ENCODE measurements at regions not wholly inside any gene's neighbourhood (a gene's known extent, or its start where the extent isn't known, plus 50 kb on each side); places are given as distances from the start of the nearest gene placed in this dataset.

GRCh38 chr4:171602638-171603355 is 210.4 kb upstream of the GALNTL6 start:
- no peak overlapping the region for H3K4me3 ChIP-seq (ENCODE audit: low read length)
- no peak for TF ChIP-seq ZNF274 (IDR thresholded peaks at IDR 0.05; ENCODE audit: low read depth, low read length)

GRCh38 chr4:171601091-171601490 is 212.1 kb upstream of the GALNTL6 start:
- H3K4me3 ChIP-seq (ENCODE audit: low read length), result no peak overlapping the region
- no peak for TF ChIP-seq ZNF274 (IDR thresholded peaks at IDR 0.05; ENCODE audit: low read depth, low read length)

- no peak for TF ChIP-seq ZNF274 (IDR thresholded peaks at IDR 0.05; ENCODE audit: low read depth, low read length)
- no peak overlapping the region for H3K4me3 ChIP-seq (ENCODE audit: low read length)
Measured at GRCh38 chr4:171599628-171600027, 213.6 kb upstream of the GALNTL6 start.

GRCh38 chr4:171594293-171594692 is 218.9 kb upstream of the GALNTL6 start:
- no peak for TF ChIP-seq ZNF274 (IDR thresholded peaks at IDR 0.05; ENCODE audit: low read depth, low read length)
- H3K4me3 ChIP-seq (ENCODE audit: low read length), result no peak overlapping the region

DNA sequence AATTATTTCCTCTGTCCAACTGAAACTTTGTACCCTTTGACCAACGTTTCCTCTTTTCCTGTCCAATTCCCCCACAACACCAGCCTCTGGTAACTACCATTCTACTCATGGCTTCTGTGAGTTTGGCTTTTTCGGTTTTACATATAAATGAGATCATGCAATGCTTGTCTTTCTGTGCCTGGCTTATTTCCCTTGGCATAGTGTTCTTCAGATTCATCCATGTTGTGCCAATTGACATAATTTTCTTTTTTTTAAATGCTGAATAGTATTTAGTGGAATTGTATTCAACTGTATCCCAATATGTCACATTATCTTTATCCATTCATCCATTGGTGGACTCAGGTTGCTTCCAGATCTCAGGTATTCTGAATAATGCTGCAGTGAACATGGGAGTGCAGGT is 222.5 kb upstream of the GALNTL6 start:
- no peak overlapping the region for H3K4me3 ChIP-seq (ENCODE audit: low read length)
- TF ChIP-seq ZNF274 (IDR thresholded peaks at IDR 0.05; ENCODE audit: low read depth, low read length), result no peak

DNA sequence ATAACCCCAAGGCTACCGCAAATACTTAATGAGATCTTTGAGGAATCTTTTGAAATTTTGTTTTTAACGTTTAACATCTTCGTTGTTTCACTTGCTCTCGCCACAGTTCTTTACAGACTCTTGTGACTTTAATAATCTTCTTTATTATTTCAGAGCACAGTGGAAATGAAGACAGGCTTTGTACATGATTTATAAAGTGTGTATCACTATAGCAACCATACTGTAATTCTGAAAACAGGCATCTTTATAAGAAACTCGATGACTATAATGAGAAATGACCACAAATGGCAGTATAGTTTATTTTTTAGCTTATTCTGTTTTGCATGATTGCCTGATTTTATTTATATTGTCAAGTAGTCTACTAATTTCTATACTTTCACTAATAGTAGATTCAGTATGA is 224.4 kb upstream of the GALNTL6 start:
- H3K4me3 ChIP-seq (ENCODE audit: low read length), result no peak overlapping the region
- no peak for TF ChIP-seq ZNF274 (IDR thresholded peaks at IDR 0.05; ENCODE audit: low read depth, low read length)

GRCh38 chr4:171588051-171588545 is 225.1 kb upstream of the GALNTL6 start:
- H3K4me3 ChIP-seq (ENCODE audit: low read length), result no peak overlapping the region
- TF ChIP-seq ZNF274 (IDR thresholded peaks at IDR 0.05; ENCODE audit: low read depth, low read length), result no peak

DNA sequence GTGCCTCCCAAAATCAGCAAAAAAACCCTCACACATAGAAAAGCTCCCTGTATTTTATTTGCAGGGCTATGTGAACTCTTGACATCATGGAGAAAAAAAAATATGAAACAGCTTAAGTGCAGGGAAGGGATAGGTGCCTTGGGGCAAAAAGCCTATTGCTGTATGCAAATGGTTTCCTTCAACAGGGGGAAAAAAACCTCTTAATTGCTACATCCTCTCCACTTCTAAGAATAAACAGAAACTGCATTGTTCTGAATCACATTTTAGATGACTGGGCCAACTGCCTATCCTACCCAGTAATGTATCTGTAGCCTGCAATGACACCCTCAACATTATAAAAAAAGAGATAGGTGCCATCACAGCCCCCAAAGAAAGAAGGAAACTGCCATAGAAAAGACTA is 229.4 kb upstream of the GALNTL6 start:
- H3K4me3 ChIP-seq (ENCODE audit: low read length), result no peak overlapping the region
- no peak for TF ChIP-seq ZNF274 (IDR thresholded peaks at IDR 0.05; ENCODE audit: low read depth, low read length)

GRCh38 chr4:171582961-171583581 is 230.1 kb upstream of the GALNTL6 start:
- no peak for TF ChIP-seq ZNF274 (IDR thresholded peaks at IDR 0.05; ENCODE audit: low read depth, low read length)
- no peak overlapping the region for H3K4me3 ChIP-seq (ENCODE audit: low read length)

GRCh38 chr4:171573181-171573580 is 240.0 kb upstream of the GALNTL6 start:
- no peak overlapping the region for H3K4me3 ChIP-seq (ENCODE audit: low read length)
- TF ChIP-seq ZNF274 (IDR thresholded peaks at IDR 0.05; ENCODE audit: low read depth, low read length), result no peak

- no peak overlapping the region for H3K4me3 ChIP-seq (ENCODE audit: low read length)
- TF ChIP-seq ZNF274 (IDR thresholded peaks at IDR 0.05; ENCODE audit: low read depth, low read length), result no peak
Measured at GRCh38 chr4:171565130-171565788, 247.9 kb upstream of the GALNTL6 start.

GRCh38 chr4:171561419-171561818 is 251.8 kb upstream of the GALNTL6 start:
- TF ChIP-seq ZNF274 (IDR thresholded peaks at IDR 0.05; ENCODE audit: low read depth, low read length), result no peak
- H3K4me3 ChIP-seq (ENCODE audit: low read length), result no peak overlapping the region

- no peak for TF ChIP-seq ZNF274 (IDR thresholded peaks at IDR 0.05; ENCODE audit: low read depth, low read length)
- no peak overlapping the region for H3K4me3 ChIP-seq (ENCODE audit: low read length)
Measured at GRCh38 chr4:171553961-171554360, 259.2 kb upstream of the GALNTL6 start.

- TF ChIP-seq ZNF274 (IDR thresholded peaks at IDR 0.05; ENCODE audit: low read depth, low read length), result no peak
- H3K4me3 ChIP-seq (ENCODE audit: low read length), result no peak overlapping the region
Measured at GRCh38 chr4:171542640-171543039, 270.6 kb upstream of the GALNTL6 start.

- H3K4me3 ChIP-seq (ENCODE audit: low read length), result no peak overlapping the region
- TF ChIP-seq ZNF274 (IDR thresholded peaks at IDR 0.05; ENCODE audit: low read depth, low read length), result no peak
Measured at GRCh38 chr4:171538601-171539100, 274.6 kb upstream of the GALNTL6 start.

Data from GM08714 (cell line).